ENCODE measurements at regions not wholly inside any gene's neighbourhood (a gene's known extent, or its start where the extent isn't known, plus 50 kb on each side); places are given as distances from the start of the nearest gene placed in this dataset.

DNA sequence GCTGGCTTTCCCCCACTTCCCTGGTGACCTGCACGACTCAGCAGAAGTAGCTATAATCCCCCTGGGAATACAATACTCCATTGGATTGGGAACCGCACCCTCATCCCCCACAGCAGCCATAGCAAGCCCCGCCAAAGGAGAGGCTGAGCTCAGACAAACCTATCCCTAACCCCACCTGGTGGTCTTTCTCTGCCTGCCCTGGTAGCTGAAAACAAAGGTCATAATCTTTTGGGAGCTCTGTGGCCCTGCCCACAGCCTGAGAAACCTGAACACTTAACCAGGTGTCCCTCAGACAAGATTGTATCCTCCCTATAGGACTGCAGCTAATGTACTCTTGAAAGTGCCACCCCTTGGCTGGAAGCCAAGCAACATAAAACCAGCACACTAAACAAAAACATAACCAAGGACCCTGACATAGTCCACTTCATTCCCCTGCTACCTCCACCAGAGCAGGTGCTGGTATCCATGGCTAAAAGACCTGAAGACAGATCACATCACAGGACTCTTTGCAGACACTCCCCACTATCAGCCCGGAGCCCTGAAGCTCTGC is 71.6 kb upstream of the RUNX1 start:
- DNase-seq (ENCODE audit: low read depth): no peak

DNA sequence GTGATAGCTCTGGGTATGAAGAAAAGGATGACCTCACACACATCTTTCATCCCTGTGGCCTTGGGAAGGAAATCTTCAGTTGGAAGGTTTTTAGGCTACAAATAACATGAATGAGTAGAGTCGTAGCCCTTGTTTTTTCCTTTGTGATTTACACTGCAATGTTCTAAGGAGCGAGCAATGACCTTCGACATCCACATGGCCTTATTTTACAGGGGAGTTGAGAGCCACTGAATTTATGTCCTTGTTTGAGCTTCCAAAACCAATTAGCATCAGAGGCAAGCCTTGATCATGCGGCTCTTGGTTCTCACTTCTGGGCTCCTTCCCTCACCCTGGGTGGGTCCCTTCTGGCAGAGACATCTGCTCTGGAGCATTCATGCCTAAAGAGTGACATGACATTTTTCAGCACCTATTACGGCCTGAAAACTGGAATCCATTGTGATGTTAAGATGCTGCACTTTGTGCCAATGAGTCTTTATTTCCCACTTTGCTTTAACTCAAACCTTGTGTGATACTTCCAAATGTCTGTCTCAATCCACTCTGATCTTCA is 70.5 kb upstream of the RUNX1 start:
- no peak for DNase-seq (ENCODE audit: low read depth)

DNA sequence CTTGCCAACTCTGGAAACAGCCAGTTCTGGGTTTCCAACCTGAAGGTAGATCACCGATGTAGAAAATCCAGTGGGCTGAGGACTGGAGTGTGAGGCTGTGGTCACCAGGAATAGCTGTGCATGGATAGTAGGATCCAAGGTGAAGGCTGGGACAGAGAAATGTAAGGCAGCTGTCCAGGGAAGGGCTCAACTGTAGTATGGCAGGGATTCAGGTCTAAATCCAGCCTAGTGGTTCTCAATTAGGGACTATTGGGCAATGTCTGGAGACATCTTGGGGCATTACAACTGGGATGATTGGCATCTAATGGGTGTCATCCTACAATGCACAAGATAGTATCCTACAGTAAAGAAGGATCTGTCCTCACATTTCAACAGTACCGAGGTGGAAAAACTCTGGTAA is 67.7 kb upstream of the RUNX1 start:
- DNase-seq (ENCODE audit: low read depth): no peak

DNA sequence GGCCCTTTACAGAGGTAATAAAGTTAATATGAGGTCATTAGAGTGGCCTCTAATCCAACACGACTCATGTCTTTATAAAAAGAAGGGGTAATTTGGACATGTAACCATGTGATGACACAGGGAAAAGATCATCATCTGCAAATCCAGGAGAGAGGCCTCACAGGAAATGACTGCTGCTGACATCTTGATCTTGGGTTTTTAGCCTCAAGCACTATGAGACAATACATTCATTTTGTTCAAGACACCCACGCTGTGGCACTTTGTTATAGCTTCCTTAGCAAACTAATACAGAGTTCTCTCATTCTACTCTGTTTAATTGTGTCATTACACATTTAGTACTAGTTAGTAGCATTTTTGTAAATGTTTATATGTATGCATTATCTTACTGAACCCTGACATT is 64.0 kb upstream of the RUNX1 start:
- no peak for DNase-seq (ENCODE audit: low read depth)

DNA sequence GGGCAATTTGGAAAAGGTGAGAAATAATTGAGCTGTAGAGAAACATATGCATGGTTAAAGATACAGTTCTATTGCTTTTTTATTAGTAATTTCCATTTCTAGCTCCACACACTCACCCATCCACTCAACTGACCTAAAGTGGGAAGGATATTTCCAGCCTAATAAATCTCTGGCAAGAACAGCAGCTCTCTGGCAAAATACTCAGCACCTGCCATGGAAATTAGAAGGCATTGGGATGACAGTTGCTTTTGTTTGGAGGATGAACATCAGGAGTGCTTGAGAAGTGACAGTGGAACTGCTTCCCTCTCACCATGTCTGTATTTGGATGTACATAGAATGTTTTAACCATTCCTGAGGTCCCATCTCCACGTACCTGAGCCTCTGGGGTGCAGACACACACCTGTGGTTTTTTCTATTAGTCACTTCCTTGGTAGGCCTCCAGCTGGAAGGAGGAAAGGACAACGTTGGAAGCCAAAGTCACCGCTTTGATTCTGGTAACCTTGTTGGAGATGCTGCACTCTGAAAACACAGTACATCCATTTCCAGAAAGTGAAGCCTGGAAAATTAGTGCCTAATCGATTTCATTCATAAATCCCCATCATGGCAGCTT is 62.3 kb upstream of the RUNX1 start:
- no peak for DNase-seq (ENCODE audit: low read depth)

DNA sequence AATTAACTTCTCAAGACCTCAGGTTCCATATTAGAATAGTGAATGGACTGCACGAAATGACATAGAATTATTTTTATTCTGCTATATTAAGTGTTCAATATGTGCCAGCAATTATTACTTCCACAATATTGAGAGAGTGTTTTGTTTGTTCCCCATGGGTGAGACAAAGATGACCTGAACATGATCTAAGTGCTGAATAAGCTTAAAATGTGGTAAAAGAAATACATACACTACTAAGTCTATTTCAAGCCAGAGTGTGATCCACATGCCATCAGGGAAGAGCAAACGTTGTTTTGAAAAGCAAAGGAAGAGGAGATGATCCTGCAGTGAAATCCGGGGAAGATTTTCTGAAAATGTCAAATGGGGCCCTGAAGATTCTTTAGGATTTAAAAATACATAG is 59.8 kb upstream of the RUNX1 start:
- no peak for DNase-seq (ENCODE audit: low read depth)

DNA sequence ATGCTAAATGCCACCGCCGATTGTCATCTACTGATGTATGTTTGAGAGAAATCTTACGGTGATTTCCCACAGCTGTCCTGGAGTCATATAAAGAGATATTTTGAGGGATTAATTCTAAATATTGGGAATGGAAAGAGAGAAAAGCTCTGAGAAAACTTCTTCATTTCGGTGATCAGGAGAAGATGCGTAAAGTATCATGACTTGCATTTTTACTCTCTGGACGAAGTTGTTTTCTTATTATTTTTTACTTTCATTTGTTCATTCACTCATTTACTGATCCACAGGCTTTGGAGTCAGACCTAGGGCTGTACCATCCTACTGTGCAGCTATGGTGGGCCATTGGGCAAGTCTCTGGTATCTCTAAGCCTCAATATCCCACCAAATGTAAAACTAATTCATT is 58.4 kb upstream of the RUNX1 start:
- DNase-seq (ENCODE audit: low read depth): no peak

DNA sequence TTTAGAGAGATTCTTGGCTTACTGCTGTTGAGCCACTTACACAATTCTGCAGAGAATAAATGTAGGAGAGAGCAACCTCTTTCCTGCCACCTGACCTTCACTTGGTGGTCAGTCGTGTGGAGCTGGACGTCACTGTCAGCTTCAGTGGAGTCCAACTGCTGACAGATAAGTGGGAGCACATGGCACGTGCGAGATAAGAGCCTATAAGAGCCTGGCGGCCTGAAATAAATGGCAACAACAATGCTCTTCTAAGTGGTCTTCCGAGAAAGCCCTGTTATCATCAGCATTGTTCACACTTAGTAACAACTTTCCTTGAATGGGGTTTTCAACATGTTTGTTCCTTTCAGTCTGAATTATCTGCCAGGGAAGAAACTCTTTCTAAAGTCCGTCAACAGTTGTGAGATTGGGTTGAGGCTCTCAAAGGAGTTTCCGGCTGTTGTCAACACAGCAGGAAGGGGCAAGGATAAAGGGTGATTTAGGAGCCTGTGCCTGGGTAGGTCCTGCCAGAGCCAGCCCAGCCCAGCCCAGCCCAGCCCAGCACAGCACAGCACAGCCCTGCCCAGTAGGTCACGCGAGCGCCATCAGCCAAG is 57.2 kb upstream of the RUNX1 start:
- DNase-seq (ENCODE audit: low read depth): no peak

DNA sequence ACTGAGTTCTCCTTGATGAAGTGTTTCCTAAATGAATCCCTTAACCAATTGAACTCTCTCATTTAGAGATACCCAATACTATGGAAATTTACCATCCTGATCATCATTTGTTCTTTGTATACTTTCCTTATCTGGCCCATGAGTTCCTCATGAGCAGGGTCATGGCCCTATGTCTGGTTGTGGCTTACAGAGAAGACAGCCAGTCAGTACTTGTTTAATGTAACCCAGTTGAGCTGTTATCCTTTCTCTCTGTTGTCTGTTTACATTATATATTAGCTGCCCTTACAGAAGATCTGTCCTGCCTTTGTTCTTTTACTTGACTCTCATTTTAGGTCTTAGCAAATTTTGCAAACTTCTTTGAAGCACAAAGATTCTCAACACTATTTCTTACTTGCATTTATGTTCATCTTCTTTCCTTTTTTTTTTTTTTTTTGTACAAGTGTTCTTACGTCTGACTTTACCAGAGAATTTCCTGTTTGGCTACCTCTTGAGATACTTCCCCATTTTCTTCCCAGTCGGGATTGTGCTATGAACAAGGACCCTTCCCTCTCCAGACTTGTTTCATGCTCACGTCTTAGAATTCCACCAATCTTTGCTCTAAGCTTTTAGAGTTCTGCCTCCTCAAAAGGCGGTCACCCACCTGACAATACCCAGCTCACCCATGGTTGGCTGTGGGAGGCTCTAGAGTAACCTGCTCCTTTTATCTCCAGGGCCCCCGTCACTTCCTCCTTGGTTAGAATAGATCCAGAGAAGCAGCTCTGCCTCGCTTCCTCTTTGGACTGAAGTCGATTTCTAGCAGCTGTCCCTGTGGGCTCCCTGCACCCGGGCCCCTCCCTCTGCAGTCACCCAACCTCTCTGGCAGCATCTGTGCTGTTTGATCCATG is 53.6 kb upstream of the RUNX1 start:
- DNase-seq (ENCODE audit: low read depth): no peak

DNA sequence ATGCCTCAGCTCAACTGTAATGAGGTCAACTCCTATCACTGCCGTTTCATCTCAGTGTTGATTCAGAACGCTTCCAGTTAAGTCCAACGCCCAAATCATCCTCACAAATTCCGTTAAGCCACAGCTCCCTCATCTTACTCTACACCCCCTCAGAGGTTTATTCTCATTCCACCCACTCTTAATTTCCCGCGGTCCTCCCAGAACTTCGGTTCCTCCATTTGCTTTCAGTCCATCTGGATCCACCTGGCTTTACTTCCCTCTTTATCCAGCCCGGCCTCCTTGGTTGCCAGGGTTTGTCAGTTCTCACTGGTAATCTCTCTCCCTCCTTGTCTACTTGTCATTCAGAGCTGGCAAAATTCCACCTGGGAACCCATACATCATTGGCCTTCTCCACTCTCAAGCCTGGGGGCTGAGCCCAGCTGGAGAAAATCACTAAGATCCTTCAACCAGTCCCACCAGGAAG is 51.3 kb upstream of the RUNX1 start:
- DNase-seq (ENCODE audit: low read depth): no peak

DNA sequence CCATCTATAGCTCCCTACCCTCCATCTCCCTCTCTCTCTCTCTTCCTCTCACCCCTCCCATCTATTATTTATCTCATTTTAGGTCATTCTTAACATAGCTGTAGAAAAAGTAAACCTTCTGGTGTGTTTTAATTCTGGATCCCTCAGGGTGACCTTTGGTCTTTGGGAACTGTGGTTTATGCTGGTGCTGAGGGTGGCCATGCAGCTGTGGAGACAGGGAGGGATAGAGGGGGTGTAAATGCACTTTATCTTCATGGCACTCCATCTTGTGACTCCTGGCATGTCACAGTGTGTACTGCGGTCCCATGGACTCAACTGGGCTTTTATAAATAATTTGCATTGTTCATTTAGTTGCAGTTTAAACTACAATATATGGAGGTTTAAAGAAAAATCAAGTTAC is 50.2 kb upstream of the RUNX1 start:
- DNase-seq (ENCODE audit: low read depth): no peak
